ENCODE measurements at regions not wholly inside any gene's neighbourhood (a gene's known extent, or its start where the extent isn't known, plus 50 kb on each side); places are given as distances from the start of the nearest gene placed in this dataset.
A peak's percentile ranks its signal among the peaks of the same experiment; 100 is the strongest.

- Histone ChIP-seq H2BK12ac (ENCODE audit: low read length) (no peak overlapping the region), H3K4ac (ENCODE audit: low read length) (no peak overlapping the region), H3K79me1 (ENCODE audit: low read depth, low read length) (no peaks in the 10 kb centered on the region), H2AK5ac (ENCODE audit: low read depth, low read length) (no peak overlapping the region), H3K18ac (ENCODE audit: low read length) (no peak overlapping the region), H3K27ac (replicated peaks; ENCODE audit: low read length) (no peak overlapping the region), H3K4me2 (ENCODE audit: insufficient read depth, low read length, poor library complexity, severe bottlenecking) (no peak overlapping the region), H4K91ac (ENCODE audit: low read depth, low read length, poor library complexity) (no peak overlapping the region), H3K36me3 (replicated peaks in 1 of 2; ENCODE audit: control insufficient read depth in 2 of 2, insufficient read depth in 2 of 2, low read length in 2 of 2) (no peaks in the 10 kb centered on the region), H3K27me3 (ENCODE audit: control insufficient read depth in 3 of 3, insufficient read depth in 3 of 3, low read depth in 1 of 3, low read length in 3 of 3) (no peaks in the 10 kb centered on the region), H2AFZ (ENCODE audit: low read length) (no peak overlapping the region), H3K9ac (ENCODE audit: low read depth, low read length, poor library complexity) (no peak overlapping the region), H3K14ac (ENCODE audit: low read length) (no peak overlapping the region), H2BK5ac (ENCODE audit: low read length) (no peak overlapping the region), H3K4me1 (ENCODE audit: control insufficient read depth in 2 of 2, insufficient read depth in 1 of 2, low read depth in 1 of 2, low read length in 2 of 2) (no peaks in the 10 kb centered on the region), H2BK120ac (ENCODE audit: low read depth, low read length) (no peak overlapping the region), H3K9me3 (replicated peaks in 1 of 2; ENCODE audit: control insufficient read depth in 2 of 2, insufficient read depth in 1 of 2, low read depth in 1 of 2, low read length in 2 of 2) (peaks cover 0 to 3% of the 10 kb centered on the region in 2 donors), H3K4me3 (ENCODE audit: low read length in 2 of 2) (no peak overlapping the region), H4K8ac (ENCODE audit: low read depth, low read length) (no peak overlapping the region), H2BK15ac (ENCODE audit: low read length) (no peak overlapping the region), H3K23ac (ENCODE audit: low read depth, low read length, poor library complexity) (no peak overlapping the region)
- no peak for DNase-seq (ENCODE audit: low spot score)
- WGBS, 2 donors (ENCODE audit: extremely low coverage in 2 of 2, insufficient read length in 2 of 2, insufficient replicate concordance in 1 of 2), result no CpG with 5 or more reads among the region's 2 CpGs
These were observed 62.5 kb upstream of the NPY start for GRCh38 chr7:24221500-24221899.

DNA sequence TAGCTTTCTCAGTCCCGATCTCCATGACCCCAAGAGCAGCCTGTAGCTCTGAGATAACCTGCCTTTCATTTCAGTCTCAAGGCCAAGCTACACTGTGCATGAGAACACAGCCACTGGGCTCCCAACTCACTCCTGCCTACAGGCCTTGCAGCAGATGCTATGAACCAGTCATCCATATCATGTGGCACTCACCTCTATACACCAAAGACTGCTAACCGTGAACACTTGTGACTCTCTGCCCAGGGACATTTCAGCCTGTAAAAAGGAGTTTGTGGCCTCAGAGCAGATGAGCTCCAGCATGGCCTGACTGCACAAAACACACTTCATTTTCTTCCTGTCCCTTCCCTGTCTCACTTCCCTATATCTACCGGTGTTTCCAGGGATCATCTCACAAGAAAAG is 56.9 kb upstream of the NPY start:
- no peak overlapping the region for H3K23ac ChIP-seq (ENCODE audit: low read depth, low read length, poor library complexity)
- no peaks in the 10 kb centered on the region for H3K79me1 ChIP-seq (ENCODE audit: low read depth, low read length)
- no peak overlapping the region for H3K4me2 ChIP-seq (ENCODE audit: insufficient read depth, low read length, poor library complexity, severe bottlenecking)
- peak overlapping the region; percentile 9 for H3K14ac ChIP-seq (ENCODE audit: low read length)
- H3K18ac ChIP-seq (ENCODE audit: low read length), result no peak overlapping the region
- H2BK12ac ChIP-seq (ENCODE audit: low read length), result no peak overlapping the region
- no peak overlapping the region for H4K8ac ChIP-seq (ENCODE audit: low read depth, low read length)
- WGBS, 2 donors (ENCODE audit: extremely low coverage in 2 of 2, insufficient read length in 2 of 2, insufficient replicate concordance in 1 of 2), result no CpG with 5 or more reads among the region's 3 CpGs
- no peak overlapping the region for H3K27ac ChIP-seq (replicated peaks; ENCODE audit: low read length)
- H3K4ac ChIP-seq (ENCODE audit: low read length), result no peak overlapping the region
- H2AK5ac ChIP-seq (ENCODE audit: low read depth, low read length), result no peak overlapping the region
- H4K91ac ChIP-seq (ENCODE audit: low read depth, low read length, poor library complexity), result no peak overlapping the region
- H3K4me1 ChIP-seq (ENCODE audit: control insufficient read depth in 2 of 2, insufficient read depth in 1 of 2, low read depth in 1 of 2, low read length in 2 of 2), result no peaks in the 10 kb centered on the region
- no peak overlapping the region for H3K4me3 ChIP-seq (ENCODE audit: low read length in 2 of 2)
- H2BK15ac ChIP-seq (ENCODE audit: low read length), result no peak overlapping the region
- DNase-seq (ENCODE audit: low spot score), result no peak
- peaks cover 0 to 2% (median 0%) of the 10 kb centered on the region in 3 experiments for H3K27me3 ChIP-seq (ENCODE audit: control insufficient read depth in 3 of 3, insufficient read depth in 3 of 3, low read depth in 1 of 3, low read length in 3 of 3)
- no peak overlapping the region for H2AFZ ChIP-seq (ENCODE audit: low read length)
- no peak overlapping the region for H2BK5ac ChIP-seq (ENCODE audit: low read length)
- no peak overlapping the region for H3K9ac ChIP-seq (ENCODE audit: low read depth, low read length, poor library complexity)
- H3K36me3 ChIP-seq (replicated peaks in 1 of 2; ENCODE audit: control insufficient read depth in 2 of 2, insufficient read depth in 2 of 2, low read length in 2 of 2), result no peaks in the 10 kb centered on the region
- no peak overlapping the region for H2BK120ac ChIP-seq (ENCODE audit: low read depth, low read length)
- no peaks in the 10 kb centered on the region for H3K9me3 ChIP-seq (replicated peaks in 1 of 2; ENCODE audit: control insufficient read depth in 2 of 2, insufficient read depth in 1 of 2, low read depth in 1 of 2, low read length in 2 of 2)

DNA sequence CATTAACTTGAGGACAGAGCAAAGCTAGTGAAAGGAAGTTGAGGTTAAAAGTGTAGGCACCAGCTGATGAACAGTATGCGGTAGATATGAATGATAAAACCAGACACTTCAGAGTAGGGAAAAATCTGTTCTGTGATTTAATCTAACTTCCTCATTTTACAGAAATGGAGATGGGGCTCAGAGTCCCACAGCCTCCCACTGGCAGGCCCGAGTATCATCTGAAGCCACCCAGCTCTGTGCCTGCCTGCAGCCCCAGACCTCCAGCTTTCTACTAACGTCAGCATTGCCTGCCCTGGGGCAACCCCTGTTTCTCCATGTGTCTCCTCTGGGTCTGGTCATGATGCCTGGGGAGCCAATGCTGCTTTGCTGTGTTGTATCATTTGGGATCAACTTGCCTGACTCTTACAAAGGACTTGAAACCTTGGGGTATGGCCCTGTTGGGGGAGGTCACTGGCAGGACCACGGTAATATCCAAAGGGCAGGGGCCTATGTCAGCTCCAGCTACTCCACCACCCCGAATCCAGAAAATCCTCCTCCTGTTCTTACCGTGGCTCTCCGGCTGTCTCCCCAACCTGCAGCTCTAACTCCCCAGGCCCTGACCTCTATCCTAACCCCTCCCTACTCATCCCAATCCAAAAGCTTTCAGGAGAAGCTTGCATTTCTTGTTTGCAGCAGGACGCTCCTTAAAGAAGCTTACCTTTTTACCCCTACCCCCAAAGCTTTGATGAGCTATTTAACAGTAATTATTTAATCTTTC is 56.2 kb upstream of the NPY start:
- peak overlapping the region; percentile 90 for H4K8ac ChIP-seq (ENCODE audit: low read depth, low read length)
- no peaks in the 10 kb centered on the region for H3K9me3 ChIP-seq (replicated peaks in 1 of 2; ENCODE audit: control insufficient read depth in 2 of 2, insufficient read depth in 1 of 2, low read depth in 1 of 2, low read length in 2 of 2)
- H2BK12ac ChIP-seq (ENCODE audit: low read length), result no peak overlapping the region
- DNase-seq (ENCODE audit: low spot score), result no peak
- no peak overlapping the region for H2BK5ac ChIP-seq (ENCODE audit: low read length)
- H3K27me3 ChIP-seq (ENCODE audit: control insufficient read depth in 3 of 3, insufficient read depth in 3 of 3, low read depth in 1 of 3, low read length in 3 of 3), result peaks cover 0 to 2% (median 0%) of the 10 kb centered on the region in 3 experiments
- H2BK120ac ChIP-seq (ENCODE audit: low read depth, low read length), result no peak overlapping the region
- H4K91ac ChIP-seq (ENCODE audit: low read depth, low read length, poor library complexity), result no peak overlapping the region
- no peak overlapping the region for H3K4ac ChIP-seq (ENCODE audit: low read length)
- no peak overlapping the region for H3K18ac ChIP-seq (ENCODE audit: low read length)
- no peak overlapping the region for H3K23ac ChIP-seq (ENCODE audit: low read depth, low read length, poor library complexity)
- H3K4me3 ChIP-seq (ENCODE audit: low read length in 2 of 2), result no peak overlapping the region
- no peaks in the 10 kb centered on the region for H3K36me3 ChIP-seq (replicated peaks in 1 of 2; ENCODE audit: control insufficient read depth in 2 of 2, insufficient read depth in 2 of 2, low read length in 2 of 2)
- no peak overlapping the region for H3K9ac ChIP-seq (ENCODE audit: low read depth, low read length, poor library complexity)
- no peaks in the 10 kb centered on the region for H3K79me1 ChIP-seq (ENCODE audit: low read depth, low read length)
- H3K14ac ChIP-seq (ENCODE audit: low read length), result no peak overlapping the region
- H3K4me2 ChIP-seq (ENCODE audit: insufficient read depth, low read length, poor library complexity, severe bottlenecking), result no peak overlapping the region
- H3K4me1 ChIP-seq (ENCODE audit: control insufficient read depth in 2 of 2, insufficient read depth in 1 of 2, low read depth in 1 of 2, low read length in 2 of 2), result no peaks in the 10 kb centered on the region
- WGBS, 2 donors (ENCODE audit: extremely low coverage in 2 of 2, insufficient read length in 2 of 2, insufficient replicate concordance in 1 of 2), result no CpG with 5 or more reads among the region's 8 CpGs
- H2AFZ ChIP-seq (ENCODE audit: low read length), result no peak overlapping the region
- no peak overlapping the region for H2BK15ac ChIP-seq (ENCODE audit: low read length)
- no peak overlapping the region for H3K27ac ChIP-seq (replicated peaks; ENCODE audit: low read length)
- H2AK5ac ChIP-seq (ENCODE audit: low read depth, low read length), result no peak overlapping the region

- no peak overlapping the region for H3K4ac ChIP-seq (ENCODE audit: low read length)
- WGBS, 2 donors (ENCODE audit: extremely low coverage in 2 of 2, insufficient read length in 2 of 2, insufficient replicate concordance in 1 of 2), result no CpG with 5 or more reads among the region's 9 CpGs
These were observed 54.3 kb upstream of the NPY start for GRCh38 chr7:24229481-24230226.

More at GRCh38 chr7:24229481-24230226, 54.3 kb upstream of the NPY start:
- no peak overlapping the region for H3K4me3 ChIP-seq (ENCODE audit: low read length in 2 of 2)
- peaks cover 0 to 2% (median 0%) of the 10 kb centered on the region in 3 experiments for H3K27me3 ChIP-seq (ENCODE audit: control insufficient read depth in 3 of 3, insufficient read depth in 3 of 3, low read depth in 1 of 3, low read length in 3 of 3)
- no peak overlapping the region for H2BK5ac ChIP-seq (ENCODE audit: low read length)
- no peak overlapping the region for H3K14ac ChIP-seq (ENCODE audit: low read length)
- H3K4me1 ChIP-seq (ENCODE audit: control insufficient read depth in 2 of 2, insufficient read depth in 1 of 2, low read depth in 1 of 2, low read length in 2 of 2), result no peaks in the 10 kb centered on the region
- no peak overlapping the region for H2BK120ac ChIP-seq (ENCODE audit: low read depth, low read length)
- no peaks in the 10 kb centered on the region for H3K79me1 ChIP-seq (ENCODE audit: low read depth, low read length)
- no peak overlapping the region for H2BK12ac ChIP-seq (ENCODE audit: low read length)
- no peak overlapping the region for H3K18ac ChIP-seq (ENCODE audit: low read length)
- no peak overlapping the region for H4K8ac ChIP-seq (ENCODE audit: low read depth, low read length)
- no peak overlapping the region for H2BK15ac ChIP-seq (ENCODE audit: low read length)
- no peak for DNase-seq (ENCODE audit: low spot score)
- no peak overlapping the region for H3K27ac ChIP-seq (replicated peaks; ENCODE audit: low read length)
- H2AFZ ChIP-seq (ENCODE audit: low read length), result no peak overlapping the region
- H3K23ac ChIP-seq (ENCODE audit: low read depth, low read length, poor library complexity), result no peak overlapping the region
- no peaks in the 10 kb centered on the region for H3K9me3 ChIP-seq (replicated peaks in 1 of 2; ENCODE audit: control insufficient read depth in 2 of 2, insufficient read depth in 1 of 2, low read depth in 1 of 2, low read length in 2 of 2)
- H3K4me2 ChIP-seq (ENCODE audit: insufficient read depth, low read length, poor library complexity, severe bottlenecking), result no peak overlapping the region
- no peak overlapping the region for H4K91ac ChIP-seq (ENCODE audit: low read depth, low read length, poor library complexity)
- H3K36me3 ChIP-seq (replicated peaks in 1 of 2; ENCODE audit: control insufficient read depth in 2 of 2, insufficient read depth in 2 of 2, low read length in 2 of 2), result no peaks in the 10 kb centered on the region
- H3K9ac ChIP-seq (ENCODE audit: low read depth, low read length, poor library complexity), result no peak overlapping the region
- no peak overlapping the region for H2AK5ac ChIP-seq (ENCODE audit: low read depth, low read length)
